Dendritic cell treated with granulocyte-macrophage colony-stimulating factor and Interleukin-4, amounts not matched to agents 40 ng/mL and 50 ng/mL, for 4 days (primary cell): ENCODE measurements at regions not wholly inside any gene's neighbourhood (a gene's known extent, or its start where the extent isn't known, plus 50 kb on each side); places are given as distances from the start of the nearest gene placed in this dataset.
"Not testable (repeated sequence)": the region's sequence is repeated elsewhere in the genome, so short reads cannot be mapped to it uniquely, and the experiment has no call there.

Experiments used
- H3K27ac Mint-ChIP-seq: one replicate; pipeline ENCODE4 v1.8.0; 2022; ENCODE audit warnings: mild to moderate bottlenecking, mixed read lengths
- H3K27me3 Mint-ChIP-seq: one replicate; pipeline ENCODE4 v1.8.0; 2022; ENCODE audit warnings: mild to moderate bottlenecking, mixed read lengths
- H3K36me3 Mint-ChIP-seq: one replicate; pipeline ENCODE4 v1.8.0; 2022; ENCODE audit warnings: low read depth, mixed read lengths
- H3K4me1 Mint-ChIP-seq: one replicate; pipeline ENCODE4 v1.8.0; 2022; ENCODE audit warnings: low read depth, mixed read lengths
- H3K4me3 Mint-ChIP-seq: one replicate; pipeline ENCODE4 v1.8.0; 2022; ENCODE audit warnings: mild to moderate bottlenecking, moderate library complexity, mixed read lengths
- H3K9me3 Mint-ChIP-seq: one replicate; pipeline ENCODE4 v1.8.0; 2022; ENCODE audit warnings: mixed read lengths
- intact Hi-C: fragments of 100-400 bp; cut with micrococcal nuclease; formaldehyde crosslinking; loops from one replicate; pipeline ENCODE4 v1.15.0; 2022

DNA sequence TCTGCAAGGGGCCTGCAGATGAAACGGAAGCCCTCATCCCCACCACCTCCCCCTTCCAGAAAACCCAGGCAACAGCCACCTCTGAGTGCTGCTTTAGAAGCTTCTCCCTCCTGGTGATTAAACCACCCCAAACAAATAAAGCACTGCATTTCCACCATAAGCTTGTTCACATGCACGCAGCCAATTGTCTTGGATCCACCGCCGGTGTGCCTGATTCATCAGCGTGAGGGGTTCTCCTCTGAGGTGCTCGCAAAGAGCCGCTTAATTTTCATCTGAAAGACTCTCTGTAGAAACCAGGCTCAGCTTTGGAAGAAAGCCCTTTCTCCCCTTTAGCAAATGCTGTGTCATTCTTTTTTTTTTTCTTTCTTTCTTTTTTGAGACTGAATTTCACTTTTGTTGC, 155.2 kb upstream of the EEF2KMT start:
- no peak overlapping the region for H3K4me3 Mint-ChIP-seq
- peaks cover 2% of the 10 kb centered on the region for H3K27me3 Mint-ChIP-seq
- no peaks in the 10 kb centered on the region for H3K36me3 Mint-ChIP-seq
- no peaks in the 10 kb centered on the region for H3K4me1 Mint-ChIP-seq
- no peaks in the 10 kb centered on the region for H3K9me3 Mint-ChIP-seq
- H3K27ac Mint-ChIP-seq, result no peak overlapping the region
- intact Hi-C loops, result no loop called here

DNA sequence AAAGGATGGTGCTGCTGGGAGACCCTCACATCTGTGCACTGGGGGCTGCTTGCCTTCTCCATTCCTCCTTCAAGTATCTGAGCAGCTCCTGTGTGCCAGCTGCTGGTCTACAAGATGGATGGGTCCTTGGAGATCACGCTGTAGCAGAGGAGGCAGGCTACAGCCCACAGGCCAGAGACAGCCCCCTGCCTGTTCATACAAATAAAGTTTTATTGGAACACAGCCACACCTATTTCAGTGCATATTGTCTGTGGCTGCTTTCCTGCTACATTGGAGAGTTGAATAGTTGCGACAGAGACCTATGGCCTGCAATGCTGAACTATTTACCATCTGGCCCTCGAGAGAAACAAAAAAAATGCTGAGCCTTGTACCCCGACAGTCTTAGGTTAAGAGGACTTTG, 149.8 kb upstream of the EEF2KMT start:
- H3K36me3 Mint-ChIP-seq, H3K27ac Mint-ChIP-seq, H3K4me3 Mint-ChIP-seq, H3K27me3 Mint-ChIP-seq, intact Hi-C loops, H3K4me1 Mint-ChIP-seq, H3K9me3 Mint-ChIP-seq: not testable (repeated sequence)

DNA sequence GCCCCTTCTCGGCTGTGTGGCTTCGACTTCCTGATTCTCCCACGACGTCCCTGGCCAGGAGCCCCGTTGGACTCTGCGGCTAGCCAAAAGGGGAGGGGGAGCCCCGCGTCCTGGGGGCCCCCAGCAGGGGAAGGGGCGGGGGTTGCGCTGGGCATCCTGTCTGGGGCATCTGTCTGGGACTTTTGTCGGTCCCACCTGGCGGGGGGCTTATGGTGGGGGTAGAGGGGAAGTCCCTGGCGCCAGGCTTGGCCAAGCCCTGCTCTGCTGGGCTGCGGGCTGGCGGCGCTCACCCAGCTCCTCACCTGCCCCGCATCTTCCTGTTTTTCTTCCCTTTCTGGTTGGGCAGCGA, 142.7 kb upstream of the EEF2KMT start:
- intact Hi-C loops, H3K9me3 Mint-ChIP-seq, H3K4me1 Mint-ChIP-seq, H3K27ac Mint-ChIP-seq, H3K36me3 Mint-ChIP-seq: not testable (repeated sequence)
- Mint-ChIP-seq H3K4me3 (peak overlapping the region; percentile 7), H3K27me3 (peaks cover 35% of the 10 kb centered on the region)

DNA sequence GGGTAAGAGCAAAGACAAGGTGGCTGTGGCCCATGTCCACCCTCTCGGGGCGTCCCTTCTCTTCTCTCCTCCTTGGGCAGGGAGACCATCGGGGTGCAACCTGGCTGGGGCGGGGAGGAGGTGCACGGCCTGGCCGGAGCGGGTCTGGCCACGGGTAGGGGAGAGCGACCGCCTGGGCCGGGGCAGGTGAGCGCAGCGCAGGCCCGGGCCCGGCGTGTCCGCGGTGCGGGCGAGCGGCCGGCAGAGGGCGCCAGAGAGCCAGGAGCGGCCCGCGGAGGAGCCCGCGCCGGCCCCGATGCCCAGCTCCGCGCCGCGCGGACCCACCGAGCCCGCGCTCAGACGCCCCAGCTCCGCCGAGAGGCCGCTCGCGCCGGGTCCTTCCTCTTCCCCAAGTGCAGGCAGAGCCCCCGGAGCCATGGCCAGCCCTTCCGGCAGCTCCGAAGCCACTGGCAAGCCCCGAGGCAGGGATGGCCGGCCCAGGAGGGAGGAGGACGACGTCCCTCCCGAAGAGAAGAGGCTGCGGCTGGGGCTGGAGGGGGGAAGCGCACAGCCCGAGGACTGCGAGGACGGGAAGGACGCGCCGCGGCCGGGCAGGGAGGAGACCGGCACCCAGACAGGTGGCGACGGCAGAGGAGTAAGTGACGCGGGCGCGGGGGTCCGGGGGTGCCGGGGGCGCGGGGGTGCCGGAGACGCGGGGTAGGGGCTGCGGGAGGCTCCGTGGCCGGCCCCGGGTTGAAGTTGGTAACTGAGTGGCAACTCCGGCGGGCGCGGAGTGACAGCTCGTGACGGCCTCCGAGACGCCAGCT, 142.1 kb upstream of the EEF2KMT start:
- H3K4me1 Mint-ChIP-seq, H3K27ac Mint-ChIP-seq, H3K36me3 Mint-ChIP-seq, H3K9me3 Mint-ChIP-seq: not testable (repeated sequence)
- intact Hi-C loops, result loop anchor here (5.0 kb wide), 1 partner anchor 378 kb away; no protein-coding TSS in a partner anchor
- peaks cover 35% of the 10 kb centered on the region for H3K27me3 Mint-ChIP-seq
- peak overlapping the region; percentile 49 for H3K4me3 Mint-ChIP-seq

DNA sequence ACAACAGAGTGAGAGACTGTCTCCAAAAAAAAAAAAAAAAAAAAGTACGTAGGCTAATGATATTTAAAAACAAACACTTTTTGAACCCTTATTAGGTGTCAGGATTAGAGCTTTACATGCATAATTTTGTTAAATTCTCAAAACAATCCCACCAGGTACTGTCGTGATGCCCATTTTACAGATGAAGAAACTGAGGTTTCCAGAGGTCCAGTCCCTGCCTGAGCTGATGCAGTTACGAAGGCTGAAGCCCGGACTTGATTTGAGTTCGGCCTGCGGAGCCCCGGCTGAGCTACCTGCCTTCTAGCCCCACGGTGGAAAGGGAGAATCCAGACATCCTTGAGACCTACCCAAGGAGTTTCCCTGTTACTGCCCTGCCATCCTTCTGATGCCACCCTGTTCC, 137.5 kb upstream of the EEF2KMT start:
- no peaks in the 10 kb centered on the region for H3K4me1 Mint-ChIP-seq
- H3K27me3 Mint-ChIP-seq, result peaks cover 25% of the 10 kb centered on the region
- no peak overlapping the region for H3K4me3 Mint-ChIP-seq
- intact Hi-C loops, result loop anchor here (5.0 kb wide), 1 partner anchor 382 kb away; no protein-coding TSS in a partner anchor
- no peaks in the 10 kb centered on the region for H3K9me3 Mint-ChIP-seq
- no peak overlapping the region for H3K27ac Mint-ChIP-seq
- no peaks in the 10 kb centered on the region for H3K36me3 Mint-ChIP-seq

DNA sequence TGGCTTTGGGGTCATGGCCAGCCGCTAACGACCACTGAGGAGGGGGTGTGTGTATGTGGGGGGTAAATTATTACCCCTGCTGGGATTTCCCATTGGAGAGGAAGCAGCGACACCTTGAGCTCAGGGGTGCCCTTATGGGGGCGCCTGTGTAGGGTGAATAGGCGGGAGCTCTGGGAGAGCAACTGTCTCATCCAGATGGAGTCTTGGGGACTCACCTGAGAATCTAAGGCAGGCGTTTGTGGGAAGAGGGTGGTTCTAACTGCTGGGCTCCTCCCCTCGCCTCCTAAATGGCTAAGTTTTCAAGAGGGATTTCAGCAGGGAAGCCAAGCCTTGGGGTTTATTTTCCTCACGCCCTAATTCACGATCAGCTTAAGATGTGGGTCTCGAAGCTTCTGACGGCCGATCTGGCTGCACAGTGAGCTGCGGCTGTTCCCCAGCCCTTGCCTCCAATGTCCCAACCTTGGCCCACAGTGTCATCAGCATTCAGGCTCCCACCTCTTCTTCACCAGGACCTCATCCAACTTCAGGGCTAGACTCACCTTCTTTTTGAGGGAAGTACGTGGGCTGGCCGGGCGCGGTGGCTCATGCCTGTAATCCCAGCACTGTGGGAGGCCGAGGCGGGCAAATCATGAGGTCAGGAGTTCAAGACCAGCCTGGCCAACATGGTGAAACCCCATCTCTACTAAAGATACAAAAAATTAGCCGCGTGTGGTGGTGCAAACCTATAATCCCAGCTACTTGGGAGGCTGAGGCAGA, 136.9 kb upstream of the EEF2KMT start:
- Mint-ChIP-seq H3K9me3 (no peaks in the 10 kb centered on the region), H3K27ac (no peak overlapping the region), H3K27me3 (peaks cover 23% of the 10 kb centered on the region), H3K4me3 (no peak overlapping the region), H3K4me1 (no peaks in the 10 kb centered on the region), H3K36me3 (no peaks in the 10 kb centered on the region)
- intact Hi-C loops, result loop anchor here (5.0 kb wide), 1 partner anchor 383 kb away; no protein-coding TSS in a partner anchor

DNA sequence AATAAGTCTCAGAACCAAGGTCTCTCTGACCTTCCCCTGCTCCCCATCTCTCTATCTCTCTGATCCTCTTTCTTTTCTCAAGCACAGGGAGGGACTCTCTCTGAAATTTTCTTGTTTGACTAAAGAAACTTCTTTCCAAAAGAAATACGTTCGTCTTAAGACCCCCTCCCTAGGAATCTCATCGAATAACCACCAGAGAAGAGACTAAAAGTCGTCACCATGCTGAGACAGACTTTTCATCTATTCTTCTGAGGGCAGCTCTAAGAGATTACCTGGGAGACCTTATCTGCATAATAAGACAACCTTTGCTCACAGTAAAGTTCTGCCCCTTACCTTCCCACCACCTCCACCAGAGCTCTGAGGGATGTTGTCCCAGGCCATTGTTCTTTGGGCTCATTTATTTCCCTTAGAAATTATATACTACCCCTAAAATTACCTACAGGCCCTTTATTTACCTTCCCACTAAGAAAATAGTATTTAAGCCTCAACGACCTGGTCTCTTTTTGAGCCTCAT, 133.7 kb upstream of the EEF2KMT start:
- Mint-ChIP-seq H3K4me1 (no peaks in the 10 kb centered on the region), H3K9me3 (no peaks in the 10 kb centered on the region), H3K27me3 (peaks cover 11% of the 10 kb centered on the region), H3K27ac (no peak overlapping the region), H3K36me3 (no peaks in the 10 kb centered on the region), H3K4me3 (no peak overlapping the region)
- intact Hi-C loops, result no loop called here

DNA sequence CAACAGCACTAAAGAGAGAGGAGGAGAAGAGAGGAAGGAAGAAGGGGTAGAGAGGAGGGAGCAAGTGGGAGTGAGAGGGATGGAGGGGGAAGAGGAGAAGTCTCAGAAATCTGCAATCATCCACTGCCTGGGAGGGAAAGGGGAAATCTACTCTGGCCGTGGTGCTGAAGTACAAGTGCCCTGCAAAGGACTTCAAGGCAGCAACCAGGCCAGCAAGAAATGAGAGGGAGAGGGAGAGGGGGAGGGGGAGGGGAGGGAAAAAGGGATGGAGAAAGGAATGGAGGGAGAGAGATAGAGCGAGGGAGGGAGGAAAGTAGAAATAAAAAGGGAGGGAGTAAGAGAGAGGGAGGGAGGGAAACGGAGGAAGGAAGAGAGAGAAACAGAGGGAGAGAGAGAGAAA, 130.8 kb upstream of the EEF2KMT start:
- intact Hi-C loops, result no loop called here

DNA sequence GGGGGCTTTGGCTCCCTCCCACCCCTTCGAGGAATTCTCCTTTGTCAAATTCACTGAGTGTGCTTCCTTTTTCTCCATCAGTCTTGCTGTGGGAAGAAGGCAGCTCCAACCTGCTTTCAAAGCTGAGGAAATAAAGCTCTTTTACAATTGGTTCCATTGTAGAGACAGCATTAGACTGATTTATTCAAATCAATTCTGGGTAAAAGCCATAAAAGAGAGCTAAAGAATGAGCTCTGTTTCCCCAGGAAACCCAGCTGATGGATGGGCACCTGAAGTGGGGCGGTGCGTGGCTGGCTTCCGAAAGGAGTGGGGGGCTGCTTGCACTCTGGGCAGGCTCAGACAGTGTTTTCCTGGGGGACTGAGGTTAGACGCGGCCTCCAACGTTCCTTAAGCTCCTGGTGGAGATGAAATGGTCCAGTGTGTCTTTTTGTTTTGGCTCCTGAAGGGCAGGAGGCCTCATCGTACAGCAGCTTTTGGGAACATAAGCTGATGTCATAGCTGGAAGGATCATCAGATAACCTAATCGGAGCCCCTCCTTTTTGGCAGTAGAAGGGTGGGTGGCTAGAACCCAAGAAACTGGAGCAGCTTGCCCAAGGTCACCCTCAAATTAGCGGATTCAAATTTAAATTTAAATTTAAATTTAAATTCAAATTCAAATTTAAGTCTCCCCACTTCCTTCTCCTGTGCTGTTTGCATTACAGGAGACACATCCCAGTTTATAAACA, 128.5 kb upstream of the EEF2KMT start:
- no peaks in the 10 kb centered on the region for H3K36me3 Mint-ChIP-seq
- no peak overlapping the region for H3K27ac Mint-ChIP-seq
- intact Hi-C loops, result no loop called here
- no peak overlapping the region for H3K4me3 Mint-ChIP-seq
- H3K9me3 Mint-ChIP-seq, result no peaks in the 10 kb centered on the region
- H3K4me1 Mint-ChIP-seq, result no peaks in the 10 kb centered on the region
- peaks cover 6% of the 10 kb centered on the region for H3K27me3 Mint-ChIP-seq

More for the DNA sequence above, 130.8 kb upstream of the EEF2KMT start:
- Mint-ChIP-seq H3K36me3 (no peaks in the 10 kb centered on the region), H3K27me3 (peaks cover 16% of the 10 kb centered on the region), H3K9me3 (no peaks in the 10 kb centered on the region), H3K27ac (no peak overlapping the region), H3K4me1 (no peaks in the 10 kb centered on the region), H3K4me3 (no peak overlapping the region)

DNA sequence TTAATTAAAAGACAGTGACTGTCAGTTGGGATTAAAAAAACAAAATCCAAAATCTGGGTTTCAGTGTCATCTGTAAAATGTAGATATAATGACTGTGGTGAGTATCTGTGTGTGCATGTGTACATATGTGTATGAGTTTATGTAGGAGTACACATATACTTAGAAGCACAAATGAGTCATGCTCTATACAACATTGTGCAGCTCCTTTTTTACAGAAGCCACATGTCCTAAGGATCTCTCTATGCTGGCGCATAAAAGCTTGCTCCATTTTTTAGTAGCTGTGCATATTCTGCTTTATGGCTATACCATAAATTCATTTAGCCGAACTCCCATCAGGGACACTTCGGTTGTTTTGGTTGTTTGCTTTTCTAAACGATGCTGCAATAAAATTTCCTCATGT, 125.2 kb upstream of the EEF2KMT start:
- Mint-ChIP-seq H3K36me3 (no peaks in the 10 kb centered on the region), H3K4me1 (no peaks in the 10 kb centered on the region)

DNA sequence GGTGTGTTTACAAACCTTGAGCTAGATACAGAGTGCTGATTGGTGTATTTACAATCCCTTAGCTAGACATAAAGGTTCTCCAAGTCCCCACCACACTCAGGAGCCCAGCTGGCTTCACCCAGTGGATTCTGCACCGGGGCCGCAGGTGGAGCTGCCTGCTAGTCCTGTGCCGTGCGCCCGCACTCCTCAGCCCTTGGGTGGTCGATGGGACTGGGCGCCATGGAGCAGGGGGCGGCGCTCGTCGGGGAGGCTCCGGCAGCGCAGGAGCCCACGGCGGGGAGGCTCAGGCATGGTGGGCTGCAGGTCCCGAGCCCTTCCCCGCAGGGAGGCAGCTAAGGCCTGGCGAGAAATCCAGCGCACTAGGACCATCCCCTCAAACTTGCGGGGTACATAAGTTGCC, 124.2 kb upstream of the EEF2KMT start:
- intact Hi-C loops, H3K27ac Mint-ChIP-seq, H3K4me1 Mint-ChIP-seq, H3K36me3 Mint-ChIP-seq, H3K9me3 Mint-ChIP-seq, H3K4me3 Mint-ChIP-seq, H3K27me3 Mint-ChIP-seq: not testable (repeated sequence)

More for the DNA sequence above, 125.2 kb upstream of the EEF2KMT start:
- Mint-ChIP-seq H3K9me3 (no peaks in the 10 kb centered on the region), H3K27ac (no peak overlapping the region), H3K4me3 (no peak overlapping the region), H3K27me3 (peaks cover 6% of the 10 kb centered on the region)
- intact Hi-C loops, result no loop called here

DNA sequence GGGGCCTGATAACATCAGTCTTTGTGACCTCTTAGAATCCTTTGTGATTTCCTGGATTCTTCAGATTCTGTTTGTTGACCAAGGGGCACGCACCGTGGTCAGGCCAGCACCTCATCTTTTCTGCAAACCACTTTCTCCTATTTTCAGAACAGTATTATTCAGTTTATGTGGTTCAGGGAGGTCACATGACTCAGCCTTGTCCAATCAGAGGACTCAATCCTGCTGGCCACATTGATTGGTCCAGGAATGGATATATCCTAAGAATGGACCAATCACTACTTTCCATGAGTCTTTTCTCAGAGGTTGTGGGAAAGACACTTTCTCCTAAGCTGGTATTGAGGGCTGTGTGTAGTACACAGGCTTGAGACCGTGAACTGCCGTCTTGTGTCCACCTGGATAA, 123.1 kb upstream of the EEF2KMT start:
- H3K27ac Mint-ChIP-seq, result no peak overlapping the region
- no peaks in the 10 kb centered on the region for H3K4me1 Mint-ChIP-seq
- H3K4me3 Mint-ChIP-seq, result no peak overlapping the region
- intact Hi-C loops, result no loop called here
- H3K27me3 Mint-ChIP-seq, result peaks cover 2% of the 10 kb centered on the region
- no peaks in the 10 kb centered on the region for H3K9me3 Mint-ChIP-seq
- H3K36me3 Mint-ChIP-seq, result no peaks in the 10 kb centered on the region

DNA sequence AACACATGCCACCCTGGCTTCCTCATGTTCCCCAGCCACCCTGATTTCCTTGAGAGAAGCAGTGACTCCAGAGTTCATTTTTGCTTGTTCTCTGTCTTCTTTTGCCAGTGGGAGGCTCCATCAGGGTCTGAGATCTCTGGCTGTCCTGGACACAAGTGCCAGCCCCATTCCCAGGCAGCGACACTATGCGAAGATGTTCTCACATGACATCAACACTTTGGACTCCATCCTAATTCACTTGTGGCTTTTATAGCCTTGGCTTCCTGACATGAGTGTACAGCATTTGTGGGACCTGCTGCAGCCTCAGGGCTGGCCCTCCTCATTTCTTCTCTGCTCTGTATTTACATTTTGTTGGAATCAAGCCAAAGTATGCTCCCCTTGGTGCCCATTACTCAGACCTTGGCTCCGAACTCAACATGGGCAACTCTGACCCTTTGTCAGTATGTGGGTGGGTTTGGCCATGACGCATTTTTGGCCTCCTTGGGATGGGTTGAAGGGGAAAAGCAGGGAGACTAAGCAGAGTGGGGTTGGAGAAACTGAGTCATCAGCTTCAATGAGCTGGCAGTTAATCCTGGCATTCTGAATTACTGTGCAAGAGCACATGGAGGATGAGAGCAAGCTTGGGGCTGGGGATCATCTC, 119.0 kb upstream of the EEF2KMT start:
- intact Hi-C loops, result no loop called here
- H3K27me3 Mint-ChIP-seq, result peaks cover 11% of the 10 kb centered on the region
- H3K4me1 Mint-ChIP-seq, result no peaks in the 10 kb centered on the region
- H3K27ac Mint-ChIP-seq, result no peak overlapping the region
- no peaks in the 10 kb centered on the region for H3K9me3 Mint-ChIP-seq
- no peaks in the 10 kb centered on the region for H3K36me3 Mint-ChIP-seq
- H3K4me3 Mint-ChIP-seq, result no peak overlapping the region
